ENCODE measurements at regions not wholly inside any gene's neighbourhood (a gene's known extent, or its start where the extent isn't known, plus 50 kb on each side); places are given as distances from the start of the nearest gene placed in this dataset.

DNA sequence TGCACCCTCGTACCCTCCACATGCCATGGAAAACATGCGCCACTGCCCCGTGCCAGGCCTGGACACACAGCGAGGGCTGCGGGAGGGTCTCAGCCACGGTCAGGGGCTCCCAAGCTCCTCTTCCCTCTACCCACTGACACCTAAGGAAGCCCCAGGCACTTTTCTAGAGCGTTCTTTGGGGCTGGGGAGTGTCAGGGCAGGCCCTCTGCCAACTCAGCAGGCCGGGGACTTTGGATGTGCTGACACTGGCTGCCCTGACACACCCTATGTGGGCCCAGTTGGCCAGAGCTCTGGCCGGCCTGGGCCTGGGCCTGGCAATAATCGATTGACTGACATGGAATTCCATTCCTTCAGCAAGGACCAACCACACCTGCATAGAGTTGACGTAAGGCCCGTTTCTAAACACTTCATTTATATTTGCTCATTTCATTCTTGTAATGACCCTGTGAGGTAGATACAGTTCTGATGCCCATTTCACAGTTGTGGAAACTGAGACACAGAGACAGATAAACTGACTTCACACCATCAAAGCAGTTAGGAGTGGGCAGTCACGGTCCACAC is 70.5 kb downstream of the ZFP36L2 start:
- TF ChIP-seq, protein P1, sequence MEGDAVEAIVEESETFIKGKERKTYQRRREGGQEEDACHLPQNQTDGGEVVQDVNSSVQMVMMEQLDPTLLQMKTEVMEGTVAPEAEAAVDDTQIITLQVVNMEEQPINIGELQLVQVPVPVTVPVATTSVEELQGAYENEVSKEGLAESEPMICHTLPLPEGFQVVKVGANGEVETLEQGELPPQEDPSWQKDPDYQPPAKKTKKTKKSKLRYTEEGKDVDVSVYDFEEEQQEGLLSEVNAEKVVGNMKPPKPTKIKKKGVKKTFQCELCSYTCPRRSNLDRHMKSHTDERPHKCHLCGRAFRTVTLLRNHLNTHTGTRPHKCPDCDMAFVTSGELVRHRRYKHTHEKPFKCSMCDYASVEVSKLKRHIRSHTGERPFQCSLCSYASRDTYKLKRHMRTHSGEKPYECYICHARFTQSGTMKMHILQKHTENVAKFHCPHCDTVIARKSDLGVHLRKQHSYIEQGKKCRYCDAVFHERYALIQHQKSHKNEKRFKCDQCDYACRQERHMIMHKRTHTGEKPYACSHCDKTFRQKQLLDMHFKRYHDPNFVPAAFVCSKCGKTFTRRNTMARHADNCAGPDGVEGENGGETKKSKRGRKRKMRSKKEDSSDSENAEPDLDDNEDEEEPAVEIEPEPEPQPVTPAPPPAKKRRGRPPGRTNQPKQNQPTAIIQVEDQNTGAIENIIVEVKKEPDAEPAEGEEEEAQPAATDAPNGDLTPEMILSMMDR (conservative IDR thresholded peaks at IDR 0.05 in 1 of 2, IDR thresholded peaks at IDR 0.05 in 1 of 2; ENCODE audit: low read depth in 1 of 2, low read length in 2 of 2), result no peak
- no peak for TF ChIP-seq EZH2 (IDR thresholded peaks at IDR 0.05; ENCODE audit: low read length, missing control alignments)

Data from fibroblast of lung (primary cell).